ENCODE measurements at regions not wholly inside any gene's neighbourhood (a gene's known extent, or its start where the extent isn't known, plus 50 kb on each side); places are given as distances from the start of the nearest gene placed in this dataset.
"Not testable (repeated sequence)": the region's sequence is repeated elsewhere in the genome, so short reads cannot be mapped to it uniquely, and the experiment has no call there.

GRCh38 chr22:35165896-35166295 lies 91.4 kb upstream of the HMGXB4 start:
- not testable (repeated sequence) for H3K9me3 Mint-ChIP-seq; H3K4me1 Mint-ChIP-seq; H3K4me3 Mint-ChIP-seq; H3K36me3 Mint-ChIP-seq (ENCODE audit: insufficient read depth); ATAC-seq (replicated peaks; ENCODE audit: extremely low read depth, poor library complexity, severe bottlenecking); H3K27ac Mint-ChIP-seq (ENCODE audit: low read depth); DNase-seq (ENCODE audit: low spot score in 2 of 2)
- H3K27me3 Mint-ChIP-seq, result peaks cover 64% of the 10 kb centered on the region

DNA sequence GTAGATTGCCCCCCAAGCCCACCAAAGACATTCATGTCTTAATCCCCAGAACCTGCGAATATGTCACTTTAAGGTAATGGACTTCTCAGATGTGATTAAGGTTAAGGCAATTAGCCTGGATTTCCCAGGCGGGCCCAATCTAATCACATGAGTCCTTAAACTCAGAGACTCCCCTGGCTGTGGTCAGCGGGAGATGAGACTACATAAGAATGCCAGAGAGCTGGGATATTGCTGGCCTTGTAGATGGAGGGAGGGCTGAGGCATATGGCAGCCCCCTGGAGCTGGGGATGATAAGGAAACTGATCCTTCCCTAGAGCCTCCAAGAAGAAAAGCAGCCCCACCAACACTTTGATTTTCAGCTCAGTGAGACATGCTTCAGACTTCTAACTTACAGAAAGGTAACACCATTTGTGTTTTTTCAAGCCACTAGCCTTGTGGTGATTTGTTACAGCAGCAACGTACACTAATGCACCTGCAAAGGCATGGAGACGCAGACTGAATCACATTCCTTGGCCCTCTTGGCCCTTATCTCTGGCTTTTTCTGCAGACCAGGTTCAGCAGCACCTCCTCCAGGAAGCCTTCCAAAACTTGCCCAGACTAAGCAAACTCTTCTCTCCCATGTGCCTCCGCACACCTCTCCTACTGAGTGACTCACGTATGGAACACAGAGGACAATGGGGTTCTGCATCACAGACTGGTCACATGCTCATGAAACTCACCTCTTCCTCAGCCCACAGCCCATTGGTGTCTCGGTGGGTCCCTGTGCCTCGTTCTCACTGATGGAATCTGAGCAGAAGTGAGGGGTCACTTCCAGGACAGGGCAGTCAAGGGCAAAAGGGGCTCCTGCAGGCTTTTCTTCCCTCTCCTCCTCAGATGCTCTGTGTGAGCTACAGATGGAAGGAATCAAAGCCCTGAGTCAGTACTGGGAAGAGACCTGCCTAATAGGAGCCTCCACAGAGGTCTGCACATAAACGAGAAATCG lies 86.3 kb upstream of the HMGXB4 start:
- Mint-ChIP-seq H3K27me3 (peaks cover 39% of the 10 kb centered on the region), H3K36me3 (ENCODE audit: insufficient read depth) (no peaks in the 10 kb centered on the region), H3K4me3 (no peak overlapping the region), H3K9me3 (no peaks in the 10 kb centered on the region), H3K4me1 (no peaks in the 10 kb centered on the region), H3K27ac (ENCODE audit: low read depth) (no peak overlapping the region)
- no peak for ATAC-seq (replicated peaks; ENCODE audit: extremely low read depth, poor library complexity, severe bottlenecking)
- DNase-seq (ENCODE audit: low spot score in 2 of 2), result no peak

- ATAC-seq (replicated peaks; ENCODE audit: extremely low read depth, poor library complexity, severe bottlenecking) (no peak), DNase-seq (ENCODE audit: low spot score in 2 of 2) (no peak)
- no peaks in the 10 kb centered on the region for H3K36me3 Mint-ChIP-seq (ENCODE audit: insufficient read depth)
- H3K27me3 Mint-ChIP-seq, result peaks cover 42% of the 10 kb centered on the region
- no peak overlapping the region for H3K4me3 Mint-ChIP-seq
- no peaks in the 10 kb centered on the region for H3K4me1 Mint-ChIP-seq
- H3K27ac Mint-ChIP-seq (ENCODE audit: low read depth), result no peak overlapping the region
- H3K9me3 Mint-ChIP-seq, result no peaks in the 10 kb centered on the region
Observed at GRCh38 chr22:35172442-35172841, 84.9 kb upstream of the HMGXB4 start.

DNA sequence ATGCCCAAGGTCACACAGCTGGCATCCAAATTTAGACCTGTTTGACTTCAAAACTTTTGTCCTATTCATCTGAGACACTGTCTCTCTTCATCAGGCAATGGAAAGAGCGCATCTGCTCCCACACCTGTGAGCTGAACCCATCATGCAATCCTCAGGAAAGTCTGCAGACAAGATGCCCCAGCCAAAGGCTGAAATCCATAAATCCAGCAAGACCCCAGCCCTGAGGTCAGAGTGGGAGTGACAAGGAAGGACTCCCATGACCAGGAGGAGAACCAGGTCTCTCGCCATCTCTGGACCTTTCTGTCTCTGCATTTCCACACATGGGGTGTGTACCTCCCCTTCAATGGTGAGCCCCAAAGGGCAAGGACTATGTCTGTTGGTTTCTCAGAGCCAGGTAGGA lies 83.6 kb upstream of the HMGXB4 start:
- no peaks in the 10 kb centered on the region for H3K9me3 Mint-ChIP-seq
- no peaks in the 10 kb centered on the region for H3K4me1 Mint-ChIP-seq
- no peak overlapping the region for H3K4me3 Mint-ChIP-seq
- DNase-seq (ENCODE audit: low spot score in 2 of 2), result no peak
- no peak for ATAC-seq (replicated peaks; ENCODE audit: extremely low read depth, poor library complexity, severe bottlenecking)
- H3K36me3 Mint-ChIP-seq (ENCODE audit: insufficient read depth), result no peaks in the 10 kb centered on the region
- H3K27ac Mint-ChIP-seq (ENCODE audit: low read depth), result no peak overlapping the region
- peaks cover 44% of the 10 kb centered on the region for H3K27me3 Mint-ChIP-seq

- no peaks in the 10 kb centered on the region for H3K4me1 Mint-ChIP-seq
- no peak overlapping the region for H3K27ac Mint-ChIP-seq (ENCODE audit: low read depth)
- no peaks in the 10 kb centered on the region for H3K36me3 Mint-ChIP-seq (ENCODE audit: insufficient read depth)
- ATAC-seq (replicated peaks; ENCODE audit: extremely low read depth, poor library complexity, severe bottlenecking) (no peak), DNase-seq (ENCODE audit: low spot score in 2 of 2) (no peak)
- H3K27me3 Mint-ChIP-seq, result peaks cover 50% of the 10 kb centered on the region
- no peaks in the 10 kb centered on the region for H3K9me3 Mint-ChIP-seq
- no peak overlapping the region for H3K4me3 Mint-ChIP-seq
Observed at GRCh38 chr22:35174401-35175038, 82.8 kb upstream of the HMGXB4 start.

DNA sequence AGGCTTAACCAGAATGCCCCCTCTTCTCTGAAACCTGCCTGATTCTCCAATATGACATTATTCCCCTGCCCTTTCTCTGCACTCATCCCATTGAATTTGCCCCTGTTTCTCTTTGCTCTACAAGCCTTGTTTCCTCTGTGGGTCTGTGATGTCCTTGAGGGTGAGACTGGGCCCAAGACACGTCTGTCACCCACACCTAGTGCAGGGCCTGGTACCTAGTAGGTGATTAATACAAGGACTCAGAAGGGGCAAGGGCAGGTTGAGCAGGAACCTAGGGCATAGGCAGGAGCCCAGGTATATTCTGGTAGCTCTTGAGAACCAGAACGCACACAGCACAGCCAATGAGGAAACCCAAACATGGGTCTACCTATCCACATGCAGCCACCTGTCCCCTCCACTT lies 81.9 kb upstream of the HMGXB4 start:
- H3K27ac Mint-ChIP-seq (ENCODE audit: low read depth), result no peak overlapping the region
- DNase-seq (ENCODE audit: low spot score in 2 of 2), result no peak
- H3K9me3 Mint-ChIP-seq, result no peaks in the 10 kb centered on the region
- no peak for ATAC-seq (replicated peaks; ENCODE audit: extremely low read depth, poor library complexity, severe bottlenecking)
- no peak overlapping the region for H3K4me3 Mint-ChIP-seq
- H3K27me3 Mint-ChIP-seq, result peaks cover 52% of the 10 kb centered on the region
- no peaks in the 10 kb centered on the region for H3K4me1 Mint-ChIP-seq
- no peaks in the 10 kb centered on the region for H3K36me3 Mint-ChIP-seq (ENCODE audit: insufficient read depth)

GRCh38 chr22:35177811-35178210 lies 79.5 kb upstream of the HMGXB4 start:
- H3K27ac Mint-ChIP-seq (ENCODE audit: low read depth), result no peak overlapping the region
- H3K9me3 Mint-ChIP-seq, result no peaks in the 10 kb centered on the region
- DNase-seq (ENCODE audit: low spot score in 2 of 2), result no peak
- no peaks in the 10 kb centered on the region for H3K4me1 Mint-ChIP-seq
- ATAC-seq (replicated peaks; ENCODE audit: extremely low read depth, poor library complexity, severe bottlenecking), result no peak
- no peak overlapping the region for H3K4me3 Mint-ChIP-seq
- H3K27me3 Mint-ChIP-seq, result peaks cover 52% of the 10 kb centered on the region
- no peaks in the 10 kb centered on the region for H3K36me3 Mint-ChIP-seq (ENCODE audit: insufficient read depth)

DNA sequence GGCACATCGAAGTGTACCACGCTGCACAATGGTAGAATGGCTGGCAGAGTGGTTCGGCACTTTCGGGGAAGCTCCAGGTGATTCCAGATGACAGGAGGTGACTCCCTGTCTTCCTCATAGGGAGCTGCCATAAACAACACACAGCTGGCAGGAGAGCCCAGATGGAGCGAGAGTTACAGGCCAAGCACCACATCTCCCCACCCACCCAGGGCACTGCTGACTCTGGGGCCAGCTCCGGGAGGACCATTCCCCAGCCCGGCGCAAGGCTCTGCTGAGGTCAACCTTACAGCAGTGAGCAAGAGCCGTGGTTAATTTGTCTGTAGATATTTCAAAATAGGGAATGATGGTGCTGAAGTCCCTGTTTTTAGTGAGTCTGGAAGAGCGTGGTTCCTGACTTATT lies 78.8 kb upstream of the HMGXB4 start:
- peaks cover 52% of the 10 kb centered on the region for H3K27me3 Mint-ChIP-seq
- no peaks in the 10 kb centered on the region for H3K9me3 Mint-ChIP-seq

DNA sequence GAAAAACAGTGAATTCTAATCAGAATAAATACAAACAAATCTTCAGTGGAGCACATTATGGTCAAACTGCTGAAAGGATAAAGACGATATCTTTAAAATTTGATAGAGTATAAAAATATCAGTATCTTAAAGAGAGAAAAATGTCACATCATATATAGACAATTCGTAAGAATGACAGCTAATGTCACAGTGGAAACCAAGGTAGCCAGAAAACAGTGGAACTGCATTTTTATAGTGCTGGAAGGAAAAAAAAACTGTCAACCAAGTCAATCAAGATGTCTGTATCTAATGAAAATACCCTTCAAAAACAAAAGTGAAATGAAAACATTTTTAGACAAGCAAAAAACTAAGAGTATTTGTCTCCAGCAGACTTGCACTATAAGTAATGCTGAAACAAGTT lies 73.4 kb upstream of the HMGXB4 start:
- H3K36me3 Mint-ChIP-seq (ENCODE audit: insufficient read depth), result no peaks in the 10 kb centered on the region
- H3K9me3 Mint-ChIP-seq, result no peaks in the 10 kb centered on the region

More for the DNA sequence above, 78.8 kb upstream of the HMGXB4 start:
- Mint-ChIP-seq H3K27ac (ENCODE audit: low read depth) (no peak overlapping the region), H3K4me3 (no peak overlapping the region), H3K4me1 (no peaks in the 10 kb centered on the region), H3K36me3 (ENCODE audit: insufficient read depth) (no peaks in the 10 kb centered on the region)
- ATAC-seq (replicated peaks; ENCODE audit: extremely low read depth, poor library complexity, severe bottlenecking) (no peak), DNase-seq (ENCODE audit: low spot score in 2 of 2) (no peak)

DNA sequence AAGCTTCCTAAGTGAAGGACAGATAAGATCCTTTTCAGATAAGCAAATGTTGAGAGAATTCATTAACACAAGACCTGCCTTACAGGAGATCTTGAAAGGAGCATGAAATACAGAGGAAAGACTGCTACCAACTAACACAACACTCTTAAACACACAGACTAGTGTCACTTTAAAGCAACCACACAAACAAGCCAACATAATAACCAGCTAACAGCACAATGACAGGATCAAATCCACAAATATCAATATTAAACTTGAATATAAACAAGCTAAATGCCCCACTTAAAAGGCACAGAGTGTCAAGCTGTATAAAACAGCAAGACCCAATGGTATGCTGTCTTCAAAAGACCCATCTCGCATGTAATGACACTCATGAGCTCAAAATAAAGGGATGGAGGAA lies 70.8 kb upstream of the HMGXB4 start:
- Mint-ChIP-seq H3K27me3 (no peaks in the 10 kb centered on the region), H3K4me1 (no peaks in the 10 kb centered on the region), H3K9me3 (no peaks in the 10 kb centered on the region), H3K27ac (ENCODE audit: low read depth) (no peak overlapping the region), H3K4me3 (no peak overlapping the region), H3K36me3 (ENCODE audit: insufficient read depth) (no peaks in the 10 kb centered on the region)
- ATAC-seq (replicated peaks; ENCODE audit: extremely low read depth, poor library complexity, severe bottlenecking) (no peak), DNase-seq (ENCODE audit: low spot score in 2 of 2) (no peak)

More for the DNA sequence above, 73.4 kb upstream of the HMGXB4 start:
- H3K27me3 Mint-ChIP-seq, result peaks cover 15% of the 10 kb centered on the region
- no peak overlapping the region for H3K4me3 Mint-ChIP-seq
- no peak for DNase-seq (ENCODE audit: low spot score in 2 of 2)
- no peak overlapping the region for H3K27ac Mint-ChIP-seq (ENCODE audit: low read depth)
- H3K4me1 Mint-ChIP-seq, result no peaks in the 10 kb centered on the region
- no peak for ATAC-seq (replicated peaks; ENCODE audit: extremely low read depth, poor library complexity, severe bottlenecking)

DNA sequence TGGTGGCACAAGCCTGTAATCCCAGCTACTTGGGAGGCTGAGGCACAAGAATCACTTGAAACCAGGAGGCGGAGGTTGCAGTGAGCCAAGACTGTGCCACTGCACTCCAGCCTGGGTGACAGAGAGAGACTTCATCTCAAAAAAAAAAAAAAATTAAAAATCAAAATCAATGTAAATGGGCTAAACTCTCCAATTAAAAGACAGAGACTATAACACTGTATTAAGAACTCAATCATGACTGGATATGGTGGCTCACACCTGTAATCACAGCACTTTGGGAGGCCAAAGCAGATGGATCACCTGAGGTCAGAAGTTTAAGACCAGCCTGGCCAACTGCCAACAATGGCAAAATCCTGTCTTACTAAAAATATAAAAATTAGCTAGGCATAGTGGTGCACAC lies 68.4 kb upstream of the HMGXB4 start:
- not testable (repeated sequence) for H3K4me1 Mint-ChIP-seq; DNase-seq (ENCODE audit: low spot score in 2 of 2); H3K9me3 Mint-ChIP-seq; H3K4me3 Mint-ChIP-seq; H3K36me3 Mint-ChIP-seq (ENCODE audit: insufficient read depth); H3K27ac Mint-ChIP-seq (ENCODE audit: low read depth); ATAC-seq (replicated peaks; ENCODE audit: extremely low read depth, poor library complexity, severe bottlenecking)
- peaks cover 17% of the 10 kb centered on the region for H3K27me3 Mint-ChIP-seq

GRCh38 chr22:35189559-35189958 lies 67.7 kb upstream of the HMGXB4 start:
- Mint-ChIP-seq H3K27me3 (peaks cover 20% of the 10 kb centered on the region), H3K36me3 (ENCODE audit: insufficient read depth) (peaks cover 1% of the 10 kb centered on the region), H3K27ac (ENCODE audit: low read depth) (no peak overlapping the region), H3K4me1 (no peaks in the 10 kb centered on the region), H3K9me3 (no peaks in the 10 kb centered on the region), H3K4me3 (no peak overlapping the region)
- no peak for ATAC-seq (replicated peaks; ENCODE audit: extremely low read depth, poor library complexity, severe bottlenecking)
- DNase-seq (ENCODE audit: low spot score in 2 of 2), result no peak

GRCh38 chr22:35191412-35191811 lies 65.9 kb upstream of the HMGXB4 start:
- H3K4me1 Mint-ChIP-seq, result no peaks in the 10 kb centered on the region
- no peaks in the 10 kb centered on the region for H3K9me3 Mint-ChIP-seq
- H3K27ac Mint-ChIP-seq (ENCODE audit: low read depth), result no peak overlapping the region
- H3K4me3 Mint-ChIP-seq, result no peak overlapping the region
- DNase-seq (ENCODE audit: low spot score in 2 of 2) (no peak), ATAC-seq (replicated peaks; ENCODE audit: extremely low read depth, poor library complexity, severe bottlenecking) (no peak)
- H3K36me3 Mint-ChIP-seq (ENCODE audit: insufficient read depth), result peaks cover 1% of the 10 kb centered on the region
- peaks cover 25% of the 10 kb centered on the region for H3K27me3 Mint-ChIP-seq
